IPS DF 6.9 (cell line): ENCODE measurements at regions not wholly inside any gene's neighbourhood (a gene's known extent, or its start where the extent isn't known, plus 50 kb on each side); places are given as distances from the start of the nearest gene placed in this dataset.
"Not testable (repeated sequence)": the region's sequence is repeated elsewhere in the genome, so short reads cannot be mapped to it uniquely, and the experiment has no call there.

Experiments used
- DNase-seq: peaks from one replicate; pipeline ENCODE4 v3.0.0-alpha.2; 2013; ENCODE audit warnings: low read depth, low spot score
- H3K27ac ChIP-seq: one replicate; pipeline ENCODE4 v1.5.1; 2013; ENCODE audit warnings: low read length, control low read depth
- H3K27me3 ChIP-seq: 2 replicates; pipeline ENCODE4 v1.6.1; 2013; ENCODE audit warnings: mild to moderate bottlenecking, low read length; ENCODE audit not compliant: control insufficient read depth, insufficient read depth
- H3K36me3 ChIP-seq: 2 replicates; pipeline ENCODE4 v1.6.1; 2013; ENCODE audit warnings: low read length; ENCODE audit not compliant: control insufficient read depth, insufficient read depth
- H3K4me1 ChIP-seq: 2 replicates; pipeline ENCODE4 v1.6.1; 2013; ENCODE audit warnings: low read length; ENCODE audit not compliant: control insufficient read depth, insufficient read depth
- H3K4me3 ChIP-seq: 2 replicates; pipeline ENCODE4 v1.5.1; 2013; ENCODE audit warnings: mild to moderate bottlenecking, low read length
- H3K9me3 ChIP-seq: 2 replicates; pipeline ENCODE4 v1.6.1; 2013; ENCODE audit warnings: low read length, inconsistent platforms; ENCODE audit not compliant: control insufficient read depth, insufficient read depth
- WGBS: extraction: QIAGEN DNeasy Blood & Tissue Kit; methylation state at CpG from one replicate; pipeline ENCODE4 v1.1.7; 2013; ENCODE audit warnings: mixed read lengths, missing lambda C conversion rate; ENCODE audit not compliant: insufficient read length, insufficient coverage; 5-methylcytosine and 5-hydroxymethylcytosine counted together

DNA sequence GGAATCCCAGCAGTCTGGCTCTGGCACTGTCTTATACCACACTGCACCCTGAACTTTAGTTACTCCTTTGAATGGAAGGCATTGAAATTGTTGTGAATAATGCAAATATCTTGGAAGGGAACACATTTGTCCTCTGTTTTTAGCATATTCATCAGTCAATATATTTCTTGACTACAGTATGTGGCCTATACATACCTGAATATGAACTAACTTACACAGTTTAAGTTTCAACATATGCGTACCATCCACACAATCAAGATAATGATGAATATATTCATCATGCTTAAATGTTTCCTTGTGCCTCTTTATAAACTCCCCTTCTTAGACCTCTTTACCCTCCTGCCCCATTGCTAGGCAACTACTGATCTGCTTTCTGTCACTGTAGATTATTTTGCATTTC is 145.7 kb upstream of the ESX1 start:
- WGBS: no CpG with 5 or more reads among the region's 1 CpG
- H3K27ac ChIP-seq: no peak overlapping the region
- DNase-seq: no peak
- no peaks in the 10 kb centered on the region for H3K9me3 ChIP-seq
- H3K27me3 ChIP-seq: no peaks in the 10 kb centered on the region
- H3K4me3 ChIP-seq: no peak overlapping the region
- no peaks in the 10 kb centered on the region for H3K4me1 ChIP-seq
- H3K36me3 ChIP-seq: no peaks in the 10 kb centered on the region

- H3K36me3 ChIP-seq: no peaks in the 10 kb centered on the region
- WGBS: no CpG with 5 or more reads among the region's 4 CpGs
- no peaks in the 10 kb centered on the region for H3K4me1 ChIP-seq
- H3K9me3 ChIP-seq: no peaks in the 10 kb centered on the region
- no peak overlapping the region for H3K27ac ChIP-seq
- no peaks in the 10 kb centered on the region for H3K27me3 ChIP-seq
- H3K4me3 ChIP-seq: no peak overlapping the region
- no peak for DNase-seq
Observed at GRCh38 chrX:104392350-104392749, 137.6 kb upstream of the ESX1 start.

GRCh38 chrX:104391906-104392305 is 137.2 kb upstream of the ESX1 start:
- H3K27me3 ChIP-seq: no peaks in the 10 kb centered on the region
- no CpG with 5 or more reads among the region's 4 CpGs for WGBS
- no peak overlapping the region for H3K4me3 ChIP-seq
- H3K9me3 ChIP-seq: no peaks in the 10 kb centered on the region
- no peak overlapping the region for H3K27ac ChIP-seq
- no peak for DNase-seq
- H3K4me1 ChIP-seq: no peaks in the 10 kb centered on the region
- H3K36me3 ChIP-seq: no peaks in the 10 kb centered on the region

DNA sequence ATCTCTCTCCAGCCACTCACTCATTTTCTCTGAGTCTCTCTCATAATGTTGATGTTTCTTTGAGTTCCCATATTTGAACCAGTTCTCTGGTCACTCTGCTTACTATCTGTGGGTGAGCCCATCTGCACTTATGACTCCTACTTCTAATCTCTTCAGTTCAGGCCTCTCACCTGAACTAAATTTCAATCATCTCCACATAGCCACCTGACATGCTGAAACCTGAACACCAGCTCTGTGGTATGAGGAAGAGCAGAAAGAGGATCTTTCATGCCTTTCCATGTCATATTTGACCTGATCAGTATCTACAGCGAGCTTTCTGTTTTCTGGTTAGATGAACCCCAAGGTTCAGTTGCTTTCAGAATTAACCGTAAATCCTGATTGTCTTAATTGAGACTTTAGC is 122.2 kb upstream of the ESX1 start:
- Histone ChIP-seq H3K4me1 (no peaks in the 10 kb centered on the region), H3K27ac (no peak overlapping the region), H3K27me3 (no peaks in the 10 kb centered on the region), H3K36me3 (no peaks in the 10 kb centered on the region), H3K9me3 (no peaks in the 10 kb centered on the region), H3K4me3 (no peak overlapping the region)
- no CpG with 5 or more reads among the region's 2 CpGs for WGBS
- no peak for DNase-seq

DNA sequence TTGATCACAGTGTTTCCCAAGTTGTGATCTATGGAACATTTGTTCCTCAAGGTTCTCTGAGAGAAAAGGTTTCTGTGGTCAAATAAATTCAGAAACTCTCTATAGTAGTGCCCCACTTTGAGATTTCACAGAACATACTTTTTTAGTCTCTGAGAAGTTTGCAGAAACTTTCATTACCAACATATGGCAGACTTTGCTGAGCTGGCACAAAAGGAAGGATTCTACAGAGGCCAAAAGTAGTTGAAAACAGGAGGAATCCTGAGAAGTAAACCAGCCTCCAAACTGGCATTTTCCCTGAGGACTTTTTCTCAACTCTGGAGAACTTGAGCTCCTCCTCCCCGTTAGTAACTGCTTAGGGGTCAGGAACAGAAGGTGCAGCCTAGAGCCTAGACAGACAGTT is 117.8 kb upstream of the ESX1 start:
- H3K27ac ChIP-seq: no peak overlapping the region
- H3K4me1 ChIP-seq: no peaks in the 10 kb centered on the region
- no peaks in the 10 kb centered on the region for H3K9me3 ChIP-seq
- no peaks in the 10 kb centered on the region for H3K27me3 ChIP-seq
- no peak for DNase-seq
- no CpG with 5 or more reads among the region's 1 CpG for WGBS
- no peaks in the 10 kb centered on the region for H3K36me3 ChIP-seq
- H3K4me3 ChIP-seq: no peak overlapping the region

DNA sequence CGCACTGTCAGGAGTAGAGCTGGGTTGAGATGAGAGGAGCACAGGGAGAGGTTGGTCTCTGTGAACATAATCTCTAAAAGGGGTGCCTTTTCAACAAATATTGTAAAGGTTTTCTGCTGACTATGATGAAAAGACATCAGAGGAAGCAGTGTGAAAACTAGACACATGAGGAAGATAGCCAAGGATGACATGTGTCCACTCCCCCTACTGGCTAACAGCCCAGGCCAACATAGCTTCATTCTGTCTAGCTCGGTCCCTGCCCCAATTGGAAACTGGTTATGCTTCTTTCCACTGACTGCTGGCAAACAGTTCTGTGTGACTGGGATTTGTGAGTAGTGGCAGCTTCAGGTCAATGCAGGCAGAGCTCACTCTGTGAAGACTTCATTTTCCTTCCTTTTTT is 115.4 kb upstream of the ESX1 start:
- no peak overlapping the region for H3K27ac ChIP-seq
- H3K4me1 ChIP-seq: no peaks in the 10 kb centered on the region
- H3K27me3 ChIP-seq: no peaks in the 10 kb centered on the region
- H3K36me3 ChIP-seq: no peaks in the 10 kb centered on the region
- no peak for DNase-seq
- no peaks in the 10 kb centered on the region for H3K9me3 ChIP-seq
- no peak overlapping the region for H3K4me3 ChIP-seq
- WGBS: no CpG with 5 or more reads among the region's 2 CpGs

DNA sequence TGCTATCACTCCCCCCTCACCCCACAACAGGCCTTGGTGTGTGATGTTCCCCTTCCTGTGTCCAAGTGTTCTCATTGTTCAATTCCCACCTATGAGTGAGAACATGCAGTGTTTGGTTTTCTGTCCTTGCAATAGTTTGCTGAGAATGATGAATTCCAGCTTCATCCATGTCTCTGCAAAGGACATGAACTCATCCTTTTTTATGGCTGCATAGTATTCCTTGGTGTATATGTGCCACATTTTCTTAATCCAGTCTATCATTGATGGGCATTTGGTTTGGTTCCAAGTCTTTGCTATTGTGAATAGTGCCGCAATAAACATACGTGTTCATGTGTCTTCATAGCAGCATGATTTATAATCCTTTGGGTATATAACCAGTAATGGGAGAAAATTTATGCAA is 106.0 kb upstream of the ESX1 start:
- not testable (repeated sequence) for DNase-seq, H3K36me3 ChIP-seq, H3K4me1 ChIP-seq, H3K27me3 ChIP-seq, H3K4me3 ChIP-seq, H3K27ac ChIP-seq, H3K9me3 ChIP-seq
- no CpG with 5 or more reads among the region's 2 CpGs for WGBS

GRCh38 chrX:104359124-104359523 is 104.4 kb upstream of the ESX1 start:
- Histone ChIP-seq H3K27ac (no peak overlapping the region), H3K4me1 (no peaks in the 10 kb centered on the region), H3K4me3 (no peak overlapping the region), H3K9me3 (no peaks in the 10 kb centered on the region), H3K36me3 (no peaks in the 10 kb centered on the region), H3K27me3 (no peaks in the 10 kb centered on the region)
- no CpG with 5 or more reads among the region's 1 CpG for WGBS
- no peak for DNase-seq

DNA sequence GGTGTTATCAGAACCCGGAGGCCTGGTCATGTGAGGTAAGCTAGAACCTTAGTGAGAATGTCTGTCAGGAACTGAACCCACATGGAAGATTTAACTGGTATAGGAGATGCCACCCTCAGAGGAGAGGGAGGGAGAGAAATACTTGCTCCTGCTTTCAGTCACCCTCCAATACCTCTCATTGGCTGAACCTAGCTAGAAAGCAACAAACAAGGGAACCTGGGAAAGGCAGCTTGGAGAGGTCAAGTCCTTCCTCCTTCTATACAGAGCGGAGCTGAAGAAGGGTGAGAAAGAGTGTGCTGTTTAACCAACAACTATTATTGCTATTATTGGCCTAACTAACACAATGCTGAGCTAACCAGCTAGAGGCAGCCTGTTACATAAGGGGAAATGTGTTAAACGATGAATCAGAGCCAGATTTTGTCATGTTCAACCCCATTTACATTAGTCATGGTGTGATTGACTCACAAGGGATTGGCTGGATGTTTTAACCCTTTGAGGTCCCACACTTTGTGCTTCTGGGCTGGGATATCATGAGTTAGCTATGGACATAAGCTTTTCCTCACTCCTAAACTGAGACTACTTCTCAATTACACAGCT is 96.5 kb upstream of the ESX1 start:
- Histone ChIP-seq H3K4me1 (no peaks in the 10 kb centered on the region), H3K27ac (no peak overlapping the region), H3K27me3 (no peaks in the 10 kb centered on the region), H3K4me3 (no peak overlapping the region), H3K9me3 (no peaks in the 10 kb centered on the region), H3K36me3 (no peaks in the 10 kb centered on the region)
- DNase-seq: no peak
- no CpG with 5 or more reads among the region's 3 CpGs for WGBS

GRCh38 chrX:104347860-104348259 is 93.1 kb upstream of the ESX1 start:
- no CpG with 5 or more reads among the region's 4 CpGs for WGBS
- no peak overlapping the region for H3K4me3 ChIP-seq
- DNase-seq: no peak

DNA sequence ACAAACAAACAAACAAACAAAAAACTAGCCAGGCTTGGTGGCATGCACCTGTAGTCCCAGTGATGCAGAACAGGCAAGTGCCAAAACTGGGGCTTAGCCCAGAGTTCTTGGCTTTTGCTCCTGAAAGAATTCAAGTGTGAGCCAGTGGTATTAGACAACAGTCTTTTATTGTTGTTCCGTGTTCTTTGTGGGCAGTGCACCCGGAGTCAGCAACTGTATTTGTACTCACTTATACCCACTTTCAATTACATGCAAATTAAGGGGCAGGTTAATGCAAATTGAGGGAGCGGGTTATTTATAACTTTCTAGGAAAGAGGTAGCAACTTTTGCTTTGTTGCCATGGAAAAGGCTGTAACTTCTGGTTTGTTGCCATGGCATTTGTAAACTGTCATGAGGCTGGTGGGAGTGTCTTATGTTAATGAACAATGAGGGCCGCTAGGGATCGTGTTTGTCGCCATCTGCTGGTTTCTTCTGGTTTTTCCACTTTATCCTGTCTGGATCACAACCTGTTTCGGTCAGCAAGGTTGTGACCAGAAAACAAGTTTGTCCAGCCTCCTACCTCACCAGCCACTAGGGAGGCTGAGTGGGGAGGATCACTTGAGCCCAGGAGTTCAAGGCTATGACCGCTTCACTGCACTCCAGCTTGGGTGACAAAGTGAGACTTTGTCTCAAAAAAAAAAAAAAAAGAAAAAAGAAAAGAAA is 88.8 kb upstream of the ESX1 start:
- H3K4me1 ChIP-seq: no peaks in the 10 kb centered on the region
- peak; percentile 39 for DNase-seq
- H3K36me3 ChIP-seq: no peaks in the 10 kb centered on the region
- H3K27ac ChIP-seq: no peak overlapping the region
- H3K9me3 ChIP-seq: no peaks in the 10 kb centered on the region
- no CpG with 5 or more reads among the region's 8 CpGs for WGBS
- no peak overlapping the region for H3K4me3 ChIP-seq
- no peaks in the 10 kb centered on the region for H3K27me3 ChIP-seq

More at GRCh38 chrX:104347860-104348259, 93.1 kb upstream of the ESX1 start:
- Histone ChIP-seq H3K9me3 (no peaks in the 10 kb centered on the region), H3K27me3 (no peaks in the 10 kb centered on the region), H3K27ac (no peak overlapping the region), H3K4me1 (no peaks in the 10 kb centered on the region), H3K36me3 (no peaks in the 10 kb centered on the region)
